HUDEP-2 (cell line): ENCODE measurements at regions not wholly inside any gene's neighbourhood (a gene's known extent, or its start where the extent isn't known, plus 50 kb on each side); places are given as distances from the start of the nearest gene placed in this dataset.
A peak's percentile ranks its signal among the peaks of the same experiment; 100 is the strongest.
"Not testable (repeated sequence)": the region's sequence is repeated elsewhere in the genome, so short reads cannot be mapped to it uniquely, and the experiment has no call there.

Experiments
- DNase-seq, 76 experiments: peaks; one replicate each; lab custom pipeline; 2025; ENCODE audit not compliant: unreplicated experiment in 76 of 76; lab: John Stamatoyannopoulos, UW

DNA sequence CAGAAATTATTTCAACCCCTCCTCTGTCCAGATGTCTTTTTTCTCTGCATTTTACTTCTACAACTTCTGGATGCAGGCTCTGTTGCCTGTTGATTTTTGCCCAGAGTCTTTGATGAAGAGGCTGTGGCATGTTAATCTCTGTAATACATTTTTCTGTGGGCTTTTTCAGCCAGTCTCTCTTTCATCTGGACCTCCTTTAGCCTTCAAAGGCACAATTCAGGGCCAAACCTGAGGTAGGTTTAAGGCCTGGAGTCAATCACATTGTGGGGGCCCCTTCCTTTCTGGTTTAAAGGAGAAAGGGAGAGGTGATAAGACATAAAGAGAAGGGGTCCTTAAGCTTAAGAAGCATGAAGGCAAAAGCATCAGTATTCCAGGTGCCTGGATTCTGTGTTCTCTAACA, 553.7 kb downstream of the FLRT2 start:
- no peak for DNase-seq

GRCh38 chr14:86072116-86072894, 542.4 kb downstream of the FLRT2 start:
- DNase-seq = no peak

DNA sequence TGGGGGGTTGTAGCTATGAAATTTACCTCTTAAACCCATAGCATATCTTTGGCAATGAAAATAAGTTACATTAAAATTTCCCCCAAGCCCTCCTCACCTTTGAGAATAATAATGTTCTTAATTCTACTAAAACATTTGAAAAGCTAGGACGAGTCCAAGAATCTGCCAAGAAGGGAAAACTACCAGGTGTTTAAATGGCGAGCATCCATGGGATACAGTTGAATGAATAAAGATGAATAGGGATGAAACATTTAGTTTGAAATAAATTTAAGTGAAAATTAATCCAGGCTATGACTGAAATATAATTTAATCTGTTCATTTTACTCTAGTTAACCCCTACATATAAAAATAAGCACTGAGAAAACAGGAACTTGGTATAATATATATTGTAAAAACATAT, 536.7 kb downstream of the FLRT2 start:
- no peak for DNase-seq

DNA sequence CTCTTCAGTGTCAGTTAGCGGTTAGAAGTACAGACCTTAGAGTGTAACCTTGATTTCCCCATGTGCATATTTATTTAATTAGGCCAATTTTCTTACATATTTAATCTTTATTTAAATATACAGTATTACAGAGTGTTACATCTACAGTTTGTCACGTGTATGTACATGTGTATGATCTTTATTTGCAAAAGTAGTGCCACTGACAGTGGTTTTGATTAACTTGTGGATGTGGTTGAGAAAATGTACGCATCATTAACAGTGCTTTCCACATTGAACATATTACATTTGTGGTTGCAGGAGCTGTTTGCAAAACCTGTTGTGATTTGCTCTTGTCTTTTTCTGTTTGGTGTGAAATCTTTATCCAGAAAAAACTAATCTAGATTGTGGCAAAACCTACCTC, 535.5 kb downstream of the FLRT2 start:
- no peak for DNase-seq

- DNase-seq = not testable (repeated sequence)
Observed at GRCh38 chr14:86064595-86064994, 534.7 kb downstream of the FLRT2 start.

DNA sequence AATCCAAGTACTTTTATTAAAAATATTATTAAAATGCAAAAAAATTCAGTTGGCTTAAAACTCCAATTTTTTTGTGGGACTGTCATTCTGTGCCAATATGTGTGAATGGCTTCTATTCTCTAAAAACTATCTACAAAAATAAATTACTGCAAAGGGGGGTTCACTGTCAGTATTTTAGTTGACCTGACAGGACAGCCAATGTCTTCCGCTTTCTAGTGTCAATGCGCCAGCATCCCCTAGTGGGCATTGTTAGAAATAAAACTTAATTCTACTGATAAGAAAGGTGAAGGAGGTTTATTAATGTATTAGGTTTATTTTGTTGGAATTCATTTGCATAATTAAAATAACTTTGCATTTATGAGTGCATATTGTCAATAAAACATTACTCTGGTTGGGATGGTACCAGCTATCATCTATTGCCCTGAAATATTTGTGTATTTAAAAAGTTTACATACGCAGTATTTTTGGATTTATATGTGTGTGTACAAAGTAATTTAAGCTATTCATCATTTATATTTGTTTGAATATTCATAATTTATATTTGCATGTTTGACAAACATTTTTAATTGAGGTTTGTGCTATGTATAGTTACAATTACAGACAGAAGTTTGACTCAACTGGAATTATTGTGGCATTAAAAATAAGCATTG, 527.2 kb downstream of the FLRT2 start:
- peak in 11 of 76 experiments; percentile 0 to 30 (median 7) for DNase-seq

- peak in 2 of 76 experiments; percentile 0 to 13 for DNase-seq
Observed at GRCh38 chr14:86055512-86056075, 525.6 kb downstream of the FLRT2 start.

GRCh38 chr14:86052868-86053267, 522.9 kb downstream of the FLRT2 start:
- DNase-seq = no peak

GRCh38 chr14:86050757-86051156, 520.8 kb downstream of the FLRT2 start:
- no peak for DNase-seq

DNA sequence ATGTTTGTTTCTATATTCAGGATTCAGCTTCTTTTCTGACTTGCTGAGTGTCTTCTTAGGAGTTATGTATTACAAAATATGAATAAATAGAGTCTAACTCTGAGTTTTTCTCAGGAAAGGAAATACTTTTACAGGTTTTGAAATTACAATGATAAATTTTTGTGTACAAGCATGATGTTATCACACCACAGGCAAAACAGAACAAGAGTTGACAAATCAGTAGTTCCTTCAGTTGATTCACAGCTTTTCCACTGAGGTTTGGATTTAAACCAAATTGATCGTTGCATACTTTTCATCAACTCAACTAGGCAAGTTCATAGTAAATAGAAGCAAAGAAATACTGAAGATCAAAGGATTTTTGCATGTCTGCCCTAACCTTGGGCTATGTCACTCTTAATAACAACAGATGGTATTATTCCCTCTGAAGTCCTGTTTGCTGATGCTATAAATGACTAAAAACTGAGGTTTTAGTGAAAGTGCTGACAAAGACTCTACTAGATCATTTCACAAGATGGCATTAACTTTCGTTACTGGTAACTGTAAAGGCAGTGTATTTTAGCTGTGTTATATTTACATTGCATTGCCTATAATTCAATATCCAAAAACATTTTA, 520.2 kb downstream of the FLRT2 start:
- no peak for DNase-seq

DNA sequence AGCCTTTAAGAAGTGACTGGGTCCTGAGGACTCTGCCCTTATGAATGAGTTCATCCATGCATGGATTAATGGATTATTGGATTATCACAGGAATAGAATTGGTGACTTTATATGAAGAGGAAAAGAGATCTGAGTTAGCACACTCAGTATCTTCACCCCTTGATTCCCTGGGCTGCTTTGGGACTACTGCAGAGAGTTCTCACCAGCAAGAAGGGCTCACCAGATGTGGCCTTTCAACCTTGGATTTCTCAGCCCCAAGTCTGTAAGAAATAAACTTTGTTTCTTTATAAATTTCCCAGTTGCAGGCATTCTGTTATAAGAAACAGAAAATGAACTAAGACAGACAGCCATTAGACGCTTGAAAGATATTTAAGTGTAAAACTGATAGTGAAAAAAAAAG, 509.2 kb downstream of the FLRT2 start:
- no peak for DNase-seq

DNA sequence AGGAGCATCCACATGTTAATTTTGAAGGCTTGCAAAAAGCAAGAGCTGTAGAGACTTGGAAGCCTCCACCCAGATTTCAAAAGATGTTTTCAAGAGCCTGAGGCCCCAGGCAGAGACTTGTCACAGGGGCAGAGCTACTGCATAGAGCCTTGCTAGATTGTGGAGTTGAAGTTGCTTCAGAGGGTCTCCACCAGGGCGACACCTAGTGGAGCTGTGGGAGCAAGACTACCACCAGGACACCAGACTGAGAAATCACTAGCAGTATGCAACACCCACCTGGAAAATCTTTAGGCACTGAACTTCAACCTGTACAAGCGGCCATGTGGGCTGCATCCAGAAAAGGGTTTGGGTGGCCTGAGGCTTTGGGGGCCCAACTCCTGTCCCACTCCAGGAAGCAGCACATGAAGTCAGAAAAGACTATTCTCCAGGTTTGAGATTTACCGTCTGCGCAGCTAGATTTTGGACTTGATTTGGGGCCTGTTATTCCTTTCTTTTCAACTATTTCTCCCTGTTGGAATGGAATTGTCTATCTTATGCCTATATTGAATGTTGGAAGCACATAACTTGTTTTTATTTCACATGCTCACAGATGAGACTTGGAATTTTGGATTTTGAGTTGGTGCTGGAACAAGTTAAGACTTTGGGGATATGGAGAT, 508.6 kb downstream of the FLRT2 start:
- peak in 9 of 76 experiments; percentile 0 to 28 (median 8) for DNase-seq

DNA sequence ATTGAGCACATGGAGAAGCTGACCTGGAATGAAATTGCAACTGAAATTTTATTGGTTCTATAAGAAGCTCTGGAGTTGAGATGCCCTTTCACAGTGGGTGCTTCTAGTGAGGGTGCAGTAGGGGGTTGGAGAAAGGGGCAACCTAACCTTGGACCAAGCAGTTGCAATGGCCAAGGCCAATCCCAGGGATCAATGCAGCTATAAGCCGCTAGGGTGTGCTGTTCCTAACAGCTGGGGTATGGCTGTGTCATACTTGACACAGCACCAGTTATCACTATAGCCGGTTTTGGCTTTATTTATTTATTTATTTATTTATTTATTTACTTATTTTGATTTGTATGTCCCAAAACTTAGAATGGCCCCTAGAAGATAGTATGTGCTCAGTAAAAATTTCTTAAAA, 505.9 kb downstream of the FLRT2 start:
- DNase-seq = peak in 7 of 76 experiments; percentile 0 to 33 (median 8)

- no peak for DNase-seq
Observed at GRCh38 chr14:86027990-86028389, 498.0 kb downstream of the FLRT2 start.

- no peak for DNase-seq
Observed at GRCh38 chr14:86027144-86027543, 497.2 kb downstream of the FLRT2 start.

DNA sequence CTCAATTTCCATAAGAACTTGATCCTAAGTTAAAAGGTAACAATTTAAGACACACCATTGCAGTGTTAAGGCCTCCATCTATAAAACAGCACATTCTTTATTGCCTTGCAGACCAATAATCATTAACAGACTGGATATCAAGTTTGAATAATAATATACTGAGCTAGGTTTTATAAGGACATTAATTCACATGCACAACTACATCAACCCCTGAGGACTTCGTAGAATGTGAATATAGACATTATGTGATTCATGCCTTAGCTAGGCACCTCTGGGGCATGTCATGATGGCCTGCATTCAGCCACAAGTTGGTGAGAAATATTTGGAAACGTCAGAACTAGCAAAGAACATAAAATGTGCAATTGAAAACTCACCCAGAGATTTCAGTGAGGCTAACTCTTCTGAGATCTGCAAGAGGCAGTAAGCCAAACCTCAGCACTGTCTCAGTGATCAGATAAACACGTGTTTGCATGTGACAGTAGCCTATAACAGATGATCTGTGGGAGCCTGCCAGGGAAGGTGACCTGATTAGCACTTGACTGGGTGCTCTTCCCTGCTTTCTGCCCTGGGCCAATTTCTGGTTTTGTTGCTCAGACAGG, 492.2 kb downstream of the FLRT2 start:
- DNase-seq = no peak

DNA sequence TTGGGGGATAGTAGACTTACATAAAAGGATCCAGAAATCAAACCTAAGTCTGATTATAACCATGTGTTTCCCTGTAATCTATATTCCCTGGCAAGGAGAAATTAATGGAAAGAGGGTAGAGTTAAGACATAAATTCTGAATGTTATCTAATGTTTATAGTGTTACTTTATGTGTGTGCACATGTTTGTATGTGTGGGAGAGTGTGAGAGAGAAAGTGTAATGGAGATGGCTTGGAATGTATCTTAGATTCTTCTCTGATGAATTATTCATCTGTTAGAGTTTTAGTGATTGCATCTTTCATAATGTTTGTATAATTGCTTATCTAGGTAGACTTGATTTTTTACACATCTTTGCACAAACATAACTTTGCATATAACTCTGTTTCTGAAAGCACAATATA, 490.9 kb downstream of the FLRT2 start:
- DNase-seq = no peak

GRCh38 chr14:86015941-86016340, 486.0 kb downstream of the FLRT2 start:
- DNase-seq = no peak

GRCh38 chr14:86015511-86015910, 485.6 kb downstream of the FLRT2 start:
- DNase-seq = no peak

GRCh38 chr14:86013641-86014040, 483.7 kb downstream of the FLRT2 start:
- DNase-seq = no peak

DNA sequence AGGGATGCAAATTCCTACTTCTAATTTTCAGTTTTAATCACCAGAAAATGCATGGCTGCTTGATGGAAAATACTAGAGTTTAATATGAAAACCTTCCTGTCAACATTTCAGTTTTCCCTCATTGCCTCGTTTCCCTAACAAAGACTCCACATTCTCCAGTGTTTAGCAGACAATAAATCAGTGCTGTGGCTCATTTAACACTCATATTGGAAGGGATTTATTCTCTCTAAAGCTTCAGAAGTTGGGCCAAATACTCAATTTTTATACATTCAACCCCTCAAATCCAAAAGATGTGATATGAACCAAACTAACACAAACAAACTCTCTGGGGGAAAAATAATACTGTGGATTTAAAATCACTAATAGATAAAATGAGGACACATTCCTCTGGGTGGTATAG, 482.5 kb downstream of the FLRT2 start:
- no peak for DNase-seq
